HG02623 (cell line): ENCODE measurements at regions not wholly inside any gene's neighbourhood (a gene's known extent, or its start where the extent isn't known, plus 50 kb on each side); places are given as distances from the start of the nearest gene placed in this dataset.
"Not testable (repeated sequence)": the region's sequence is repeated elsewhere in the genome, so short reads cannot be mapped to it uniquely, and the experiment has no call there.

Experiments used
- ATAC-seq: cut with Tn5 transposase; IDR thresholded peaks from one replicate; pipeline ENCODE4 v1.9.1; 2021; ENCODE audit warnings: moderate library complexity; ENCODE audit not compliant: unreplicated experiment

DNA sequence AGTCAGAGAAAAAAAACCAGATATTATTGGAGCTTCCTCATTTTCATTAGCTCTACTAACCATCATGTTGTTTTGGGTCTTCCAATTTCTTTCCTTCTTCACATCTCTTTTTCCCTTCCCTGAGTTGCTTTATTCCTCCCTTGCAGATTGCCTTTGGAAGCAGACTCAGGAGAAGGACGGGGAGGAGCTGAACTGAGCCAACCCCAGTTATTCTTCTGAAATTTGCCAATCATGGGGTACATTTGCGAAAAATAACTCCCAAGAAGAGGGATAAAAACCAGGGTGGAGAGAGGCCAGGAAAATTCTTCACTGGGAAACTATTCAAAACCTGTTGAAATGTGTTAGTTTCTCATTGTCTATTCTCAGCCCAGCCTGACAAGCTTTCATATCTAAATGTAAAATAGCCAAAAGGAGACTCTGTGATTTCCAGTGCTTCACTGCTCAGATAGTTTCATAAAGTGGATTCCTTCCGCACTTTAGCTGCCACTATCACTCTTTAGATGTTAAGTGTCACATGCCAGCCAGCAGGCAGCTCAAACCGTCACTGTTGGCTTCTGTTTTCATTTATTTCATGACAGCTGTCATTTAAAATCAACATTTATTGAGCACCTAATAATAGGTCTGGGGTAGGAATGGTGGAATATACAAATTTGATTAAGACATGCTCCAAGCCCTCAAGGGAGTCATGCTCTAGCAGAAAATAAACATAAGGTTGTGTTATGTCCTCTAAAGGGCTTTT lies 204.5 kb downstream of the SREK1 start:
- ATAC-seq, result no peak

- ATAC-seq, result no peak
Observed at GRCh38 chr5:66351813-66352212, 207.7 kb downstream of the SREK1 start.

- no peak for ATAC-seq
Observed at GRCh38 chr5:66353186-66353585, 209.1 kb downstream of the SREK1 start.

DNA sequence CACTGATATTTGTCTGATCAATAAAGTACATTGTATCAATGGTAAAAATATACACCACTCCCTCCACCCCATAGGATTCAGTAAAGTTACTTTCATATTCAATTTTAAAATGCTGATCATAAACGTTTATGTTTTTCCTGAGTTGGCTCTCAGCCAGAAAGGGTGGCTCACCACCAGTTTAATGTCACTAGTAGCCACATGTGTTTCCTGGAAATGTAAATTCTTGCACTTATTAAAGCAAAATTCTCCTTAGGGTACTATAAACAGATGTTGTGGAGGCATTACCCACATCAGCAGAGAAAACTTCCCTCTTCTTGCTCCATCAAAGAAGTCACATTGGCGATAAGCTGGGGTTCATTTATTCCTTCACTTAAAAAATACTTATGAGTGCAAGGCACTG lies 210.3 kb downstream of the SREK1 start:
- no peak for ATAC-seq

DNA sequence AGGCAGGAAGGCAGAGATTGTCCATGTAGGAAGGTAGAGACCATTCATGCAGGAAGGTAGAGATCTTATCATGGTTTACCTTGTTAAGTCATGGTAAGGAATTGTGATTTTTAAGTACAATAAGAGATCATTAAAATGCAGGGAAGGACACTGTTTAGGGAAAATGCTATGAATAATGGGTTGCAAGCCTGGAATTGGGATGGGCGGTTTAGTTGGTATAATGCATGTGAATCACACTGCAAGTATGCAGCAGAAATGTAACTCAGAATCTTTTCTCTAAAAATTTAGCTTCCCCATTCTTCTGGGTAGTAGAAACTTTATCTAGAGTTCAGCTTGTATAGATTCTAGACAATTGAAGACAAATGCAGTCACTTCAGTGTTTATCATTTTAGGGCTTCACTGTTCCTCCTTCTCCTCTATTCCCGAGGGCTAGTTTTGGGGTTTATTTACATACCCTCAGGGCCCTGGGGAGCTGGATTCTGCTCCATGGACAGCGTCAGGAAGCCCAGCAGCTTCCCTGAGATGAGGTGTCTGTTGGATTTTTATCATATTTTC lies 212.0 kb downstream of the SREK1 start:
- ATAC-seq, result no peak

DNA sequence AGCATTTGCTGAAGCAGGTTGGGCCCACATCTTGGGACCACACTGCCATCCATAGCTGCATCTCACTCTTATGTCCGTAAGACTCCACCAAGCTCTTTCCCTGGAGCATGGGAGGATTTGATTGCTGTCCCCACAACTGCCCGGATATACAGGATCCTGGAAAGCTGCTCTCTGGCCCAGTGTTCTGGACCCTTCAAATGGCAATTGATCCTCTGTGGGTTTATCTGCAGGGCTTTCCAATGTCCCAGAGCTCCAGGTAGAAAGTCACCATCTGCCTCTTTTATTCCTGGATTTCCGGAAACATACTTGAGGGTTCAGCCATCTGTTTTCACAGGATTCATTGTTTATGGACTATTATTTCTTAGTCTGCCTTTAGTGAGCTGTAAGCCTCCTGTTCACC lies 214.6 kb downstream of the SREK1 start:
- no peak for ATAC-seq

GRCh38 chr5:66361070-66361469 lies 217.0 kb downstream of the SREK1 start:
- ATAC-seq, result no peak

GRCh38 chr5:66362046-66362445 lies 217.9 kb downstream of the SREK1 start:
- ATAC-seq, result no peak

- no peak for ATAC-seq
Observed at GRCh38 chr5:66362687-66363086, 218.6 kb downstream of the SREK1 start.

DNA sequence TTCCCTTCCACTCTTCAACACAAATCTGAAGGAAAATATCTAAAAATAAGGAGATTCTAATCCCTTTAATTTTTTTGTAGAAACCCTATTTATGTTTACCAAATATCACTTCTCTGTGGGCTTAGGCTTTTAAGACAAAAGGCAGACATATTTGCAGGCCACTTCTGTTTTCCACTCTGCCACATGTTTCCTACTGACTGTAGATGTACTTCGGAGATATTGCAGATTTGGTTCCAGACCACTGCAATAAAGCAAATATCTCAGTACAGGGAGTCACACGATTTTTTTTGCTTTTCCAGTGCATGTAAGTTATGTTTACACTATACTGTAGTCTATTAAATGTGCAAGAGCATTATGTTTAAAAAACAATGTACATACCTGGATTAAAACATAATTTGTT lies 219.0 kb downstream of the SREK1 start:
- no peak for ATAC-seq

GRCh38 chr5:66364186-66364585 lies 220.1 kb downstream of the SREK1 start:
- ATAC-seq, result no peak

DNA sequence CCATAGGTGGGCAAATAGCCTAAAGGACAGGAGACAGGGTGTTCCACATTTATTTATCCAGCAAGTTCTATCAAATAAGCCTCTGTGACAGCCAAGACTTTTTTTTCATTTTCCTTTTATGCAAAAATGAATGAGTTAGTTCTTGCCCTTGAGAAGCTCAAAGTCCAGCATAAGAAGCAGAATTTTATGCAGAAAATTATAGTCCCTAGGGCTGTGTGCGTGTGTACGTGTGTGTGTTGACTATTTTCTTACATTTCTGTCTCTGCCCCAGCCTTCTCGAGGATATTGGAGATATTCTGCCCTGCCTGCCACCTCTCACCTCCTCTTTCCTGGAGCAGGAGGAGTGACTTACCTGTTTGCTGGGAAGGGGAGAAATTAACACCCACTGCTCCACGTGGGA lies 221.9 kb downstream of the SREK1 start:
- no peak for ATAC-seq

GRCh38 chr5:66367814-66368541 lies 223.9 kb downstream of the SREK1 start:
- ATAC-seq, result no peak

GRCh38 chr5:66368811-66369210 lies 224.7 kb downstream of the SREK1 start:
- no peak for ATAC-seq

DNA sequence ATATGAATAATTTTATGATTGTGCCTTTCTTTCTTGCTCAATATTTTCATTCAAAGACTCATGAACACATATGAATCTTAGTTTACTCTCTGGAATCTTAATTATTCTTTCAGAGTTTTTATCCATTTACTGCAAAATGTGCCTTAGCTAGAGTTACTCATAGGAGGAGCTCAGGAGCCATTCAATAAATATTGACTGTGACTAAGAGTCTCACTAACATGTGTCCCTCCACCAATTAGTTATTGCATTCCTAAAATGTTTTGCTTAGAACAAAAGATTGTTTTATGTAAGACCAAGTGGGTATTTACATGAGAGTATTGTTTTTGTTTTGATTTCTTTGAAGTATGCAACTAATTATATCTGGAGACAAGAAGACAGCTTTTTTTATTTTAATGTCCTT lies 218.4 kb upstream of the MAST4 start:
- no peak for ATAC-seq

GRCh38 chr5:66378407-66378806 lies 217.8 kb upstream of the MAST4 start:
- no peak for ATAC-seq

DNA sequence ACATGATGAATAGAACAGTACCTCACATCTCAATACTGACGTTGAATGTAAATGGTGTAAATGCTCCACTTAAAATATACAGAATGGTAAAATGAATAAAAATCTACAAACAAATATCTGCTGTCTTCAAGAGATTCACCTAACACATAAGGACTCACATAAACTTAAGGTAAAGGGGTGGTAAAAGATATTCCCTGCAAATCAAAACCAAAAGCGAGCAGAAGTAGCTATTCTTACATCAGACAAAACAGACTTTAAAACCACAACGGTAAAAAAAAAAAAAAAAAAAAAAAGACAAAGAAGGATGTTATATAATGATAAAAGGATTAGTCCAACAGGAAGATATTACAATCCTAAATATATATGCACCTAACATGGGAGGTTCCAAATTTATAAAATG lies 214.0 kb upstream of the MAST4 start:
- ATAC-seq, result no peak

DNA sequence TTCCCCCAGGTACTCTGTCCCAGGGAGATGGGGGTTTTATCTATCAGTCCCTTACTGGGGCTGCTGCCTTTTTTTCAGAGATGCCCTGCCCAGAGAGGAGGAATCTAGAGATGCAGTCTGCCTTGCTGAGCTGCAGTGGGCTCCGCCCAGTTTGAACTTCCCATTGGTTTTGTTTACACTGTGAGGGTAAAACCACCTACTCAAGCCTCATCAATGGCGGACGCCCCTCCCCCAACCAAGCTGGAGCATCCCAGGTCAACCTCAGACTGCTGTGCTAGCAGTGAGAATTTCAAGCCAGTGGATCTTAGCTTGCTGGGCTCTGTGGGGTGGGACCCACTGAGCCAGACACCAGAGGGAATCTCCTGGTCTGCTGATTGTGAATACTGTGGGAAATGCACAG lies 191.0 kb upstream of the MAST4 start:
- ATAC-seq, result not testable (repeated sequence)

DNA sequence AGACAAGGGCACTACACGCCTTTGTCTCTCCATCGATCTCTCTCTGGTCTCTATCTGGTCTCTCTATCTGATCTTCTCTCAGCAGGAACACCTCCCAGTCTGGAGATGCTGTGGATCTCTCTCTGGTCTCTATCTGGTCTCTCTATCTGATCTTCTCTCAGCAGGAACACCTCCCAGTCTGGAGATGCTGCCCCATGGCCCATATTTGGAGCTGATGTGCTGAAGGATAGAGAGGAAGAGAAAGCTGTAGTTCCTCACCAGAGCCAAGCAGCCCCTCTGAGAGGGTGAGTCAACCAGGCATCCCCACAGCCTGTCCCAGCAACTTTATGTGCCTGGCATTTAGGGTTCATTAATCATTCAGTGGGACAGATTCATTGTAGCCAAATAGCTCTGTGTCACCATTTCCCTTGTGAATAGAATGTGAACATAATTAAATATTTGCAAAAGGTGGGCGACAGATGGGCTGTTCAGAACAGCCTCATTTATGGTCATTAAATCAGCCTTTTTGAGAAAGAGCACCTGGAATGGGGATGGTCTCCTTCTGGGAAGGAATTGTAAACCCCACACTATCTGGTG lies 189.3 kb upstream of the MAST4 start:
- ATAC-seq, result no peak

GRCh38 chr5:66407765-66408164 lies 188.4 kb upstream of the MAST4 start:
- ATAC-seq, result no peak

- ATAC-seq, result no peak
Observed at GRCh38 chr5:66408576-66408975, 187.6 kb upstream of the MAST4 start.

DNA sequence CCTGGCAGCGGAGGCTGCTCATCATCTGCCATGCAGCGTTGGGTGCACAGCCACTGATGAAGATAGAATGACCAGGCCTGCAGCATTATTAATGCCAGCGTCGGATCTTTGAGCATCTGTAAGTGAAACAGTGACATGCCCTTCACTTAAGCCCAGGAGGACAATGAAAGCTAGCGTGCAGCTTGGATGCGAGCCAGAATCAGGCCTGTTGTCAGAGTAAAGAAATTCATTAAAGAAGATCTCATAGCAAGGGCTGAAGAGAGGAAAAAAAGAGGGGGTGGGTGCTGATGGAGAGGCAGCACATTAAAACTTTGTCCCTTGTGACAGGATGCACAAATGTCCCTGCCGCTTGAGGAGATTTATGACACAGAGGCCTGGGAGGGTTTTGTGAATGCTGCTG lies 186.1 kb upstream of the MAST4 start:
- no peak for ATAC-seq
